Lower leg skin (tissue), 4 donors: ENCODE measurements at regions not wholly inside any gene's neighbourhood (a gene's known extent, or its start where the extent isn't known, plus 50 kb on each side); places are given as distances from the start of the nearest gene placed in this dataset.

Experiments used
- DNase-seq, 2 donors: peaks; one replicate each; pipeline ENCODE4 v3.0.0-alpha.2; 2019; ENCODE audit warnings: low spot score in 2 of 2
- H3K4me3 ChIP-seq: fragments of 200-600 bp; sonication (generic); 2 replicates; pipeline ENCODE4 v1.5.1; 2017; ENCODE audit warnings: mild to moderate bottlenecking, low read depth; ENCODE audit not compliant: poor library complexity, severe bottlenecking
- CTCF ChIP-seq, 3 donors: fragments of 450-650 bp; IDR thresholded peaks; one replicate each; pipeline ENCODE4 v1.5.1; 2016; ENCODE audit warnings: antibody characterized with exemption in 3 of 3, mild to moderate bottlenecking in 3 of 3, moderate library complexity in 2 of 3
- POLR2A ChIP-seq, 2 donors: fragments of 450-650 bp; IDR thresholded peaks; one replicate each; pipeline ENCODE4 v1.6.1; 2016 to 2017; ENCODE audit warnings: antibody characterized with exemption in 2 of 2, mild to moderate bottlenecking in 1 of 2, moderate library complexity in 1 of 2
- WGBS, 2 donors: methylation state at CpG; one replicate each; pipeline ENCODE4 v1.1.5; 2018; 5-methylcytosine and 5-hydroxymethylcytosine counted together
- intact Hi-C: fragments of 100-400 bp; cut with DNase I; formaldehyde crosslinking; loops from one replicate; pipeline ENCODE4 v1.15.0; 2023; ENCODE audit warnings: low total_unique reads

- no peak for DNase-seq
- no peak overlapping the region for H3K4me3 ChIP-seq
- intact Hi-C loops = no loop called here
- WGBS, 2 donors = 93 to 97% methylated on average over 4 of the region's 4 CpGs
- TF ChIP-seq POLR2A (IDR thresholded peaks at IDR 0.05) (no peak), CTCF (IDR thresholded peaks at IDR 0.05) (no peak)
Measured at GRCh38 chr3:177948716-177949425, 587.4 kb upstream of the KCNMB2 start.

GRCh38 chr3:177959188-177959587, 577.0 kb upstream of the KCNMB2 start:
- intact Hi-C loops = loop anchor here (10.0 kb wide), 1 partner anchor 54 kb away; no protein-coding TSS in a partner anchor
- WGBS, 2 donors = 84 to 89% methylated on average over 5 of the region's 5 CpGs
- H3K4me3 ChIP-seq = no peak overlapping the region
- DNase-seq = no peak
- no peak for TF ChIP-seq CTCF (IDR thresholded peaks at IDR 0.05)
- TF ChIP-seq POLR2A (IDR thresholded peaks at IDR 0.05) = no peak

GRCh38 chr3:177960014-177960413, 576.2 kb upstream of the KCNMB2 start:
- no peak for TF ChIP-seq POLR2A (IDR thresholded peaks at IDR 0.05)
- no peak for TF ChIP-seq CTCF (IDR thresholded peaks at IDR 0.05)
- 48 to 57% methylated on average over 2 of the region's 2 CpGs for WGBS, 2 donors
- intact Hi-C loops = no loop called here
- no peak overlapping the region for H3K4me3 ChIP-seq
- DNase-seq = no peak

- no peak overlapping the region for H3K4me3 ChIP-seq
- TF ChIP-seq POLR2A (IDR thresholded peaks at IDR 0.05) = no peak
- intact Hi-C loops = no loop called here
- no peak for DNase-seq
Measured at GRCh38 chr3:177960722-177961121, 575.5 kb upstream of the KCNMB2 start.

- WGBS, 2 donors = 90 to 92% methylated on average over 3 of the region's 3 CpGs
- DNase-seq = no peak
- H3K4me3 ChIP-seq = no peak overlapping the region
- no peak for TF ChIP-seq POLR2A (IDR thresholded peaks at IDR 0.05)
- intact Hi-C loops = no loop called here
Measured at GRCh38 chr3:177961784-177962183, 574.5 kb upstream of the KCNMB2 start.

- intact Hi-C loops = no loop called here
- no peak overlapping the region for H3K4me3 ChIP-seq
- 83 to 90% methylated on average over 1 of the region's 1 CpG for WGBS, 2 donors
- DNase-seq = no peak
- no peak for TF ChIP-seq CTCF (IDR thresholded peaks at IDR 0.05)
- no peak for TF ChIP-seq POLR2A (IDR thresholded peaks at IDR 0.05)
Measured at GRCh38 chr3:177966493-177966892, 569.7 kb upstream of the KCNMB2 start.

GRCh38 chr3:177968891-177969290, 567.3 kb upstream of the KCNMB2 start:
- H3K4me3 ChIP-seq = no peak overlapping the region
- 89 to 90% methylated on average over 2 of the region's 2 CpGs for WGBS, 2 donors
- intact Hi-C loops = no loop called here
- no peak for TF ChIP-seq POLR2A (IDR thresholded peaks at IDR 0.05)
- TF ChIP-seq CTCF (IDR thresholded peaks at IDR 0.05) = no peak
- DNase-seq = no peak
